ENCODE measurements at regions not wholly inside any gene's neighbourhood (a gene's known extent, or its start where the extent isn't known, plus 50 kb on each side); places are given as distances from the start of the nearest gene placed in this dataset.

- Histone ChIP-seq H3K27ac (no peak overlapping the region), H3K4me1 (ENCODE audit: low read depth) (no peaks in the 10 kb centered on the region), H3K36me3 (no peaks in the 10 kb centered on the region), H3K9me3 (ENCODE audit: low read depth) (no peaks in the 10 kb centered on the region), H3K4me3 (no peak overlapping the region), H3K27me3 (no peaks in the 10 kb centered on the region)
- DNase-seq (ENCODE audit: low read depth in 1 of 2, low spot score in 1 of 2), result peak in 1 of 2 donors; percentile 66
- no peak for TF ChIP-seq CTCF (IDR thresholded peaks at IDR 0.05; ENCODE audit: low read depth, low read length)
Observed at GRCh38 chr12:58204071-58204470, 262.7 kb downstream of the ATP23 start.

GRCh38 chr12:58206876-58207275 lies 265.5 kb downstream of the ATP23 start:
- no peaks in the 10 kb centered on the region for H3K27me3 ChIP-seq
- DNase-seq (ENCODE audit: low read depth in 1 of 2, low spot score in 1 of 2), result no peak
- H3K36me3 ChIP-seq, result no peaks in the 10 kb centered on the region
- H3K27ac ChIP-seq, result no peak overlapping the region
- no peaks in the 10 kb centered on the region for H3K9me3 ChIP-seq (ENCODE audit: low read depth)
- no peak for TF ChIP-seq CTCF (IDR thresholded peaks at IDR 0.05; ENCODE audit: low read depth, low read length)
- no peak overlapping the region for H3K4me3 ChIP-seq
- H3K4me1 ChIP-seq (ENCODE audit: low read depth), result no peaks in the 10 kb centered on the region

- Histone ChIP-seq H3K27me3 (no peaks in the 10 kb centered on the region), H3K4me1 (ENCODE audit: low read depth) (no peaks in the 10 kb centered on the region), H3K27ac (no peak overlapping the region), H3K4me3 (no peak overlapping the region), H3K36me3 (no peaks in the 10 kb centered on the region), H3K9me3 (ENCODE audit: low read depth) (no peaks in the 10 kb centered on the region)
- no peak for DNase-seq (ENCODE audit: low read depth in 1 of 2, low spot score in 1 of 2)
- TF ChIP-seq CTCF (IDR thresholded peaks at IDR 0.05; ENCODE audit: low read depth, low read length), result no peak
Observed at GRCh38 chr12:58211211-58211610, 269.8 kb downstream of the ATP23 start.

GRCh38 chr12:58217130-58217529 lies 275.8 kb downstream of the ATP23 start:
- DNase-seq (ENCODE audit: low read depth in 1 of 2, low spot score in 1 of 2), result no peak

GRCh38 chr12:58224536-58225105 lies 283.3 kb downstream of the ATP23 start:
- no peaks in the 10 kb centered on the region for H3K9me3 ChIP-seq (ENCODE audit: low read depth)
- H3K4me3 ChIP-seq, result no peak overlapping the region
- no peaks in the 10 kb centered on the region for H3K27me3 ChIP-seq
- no peaks in the 10 kb centered on the region for H3K36me3 ChIP-seq
- TF ChIP-seq CTCF (IDR thresholded peaks at IDR 0.05; ENCODE audit: low read depth, low read length), result no peak
- no peak overlapping the region for H3K27ac ChIP-seq
- no peaks in the 10 kb centered on the region for H3K4me1 ChIP-seq (ENCODE audit: low read depth)
- DNase-seq (ENCODE audit: low read depth in 1 of 2, low spot score in 1 of 2), result no peak

More at GRCh38 chr12:58217130-58217529, 275.8 kb downstream of the ATP23 start:
- Histone ChIP-seq H3K4me1 (ENCODE audit: low read depth) (no peaks in the 10 kb centered on the region), H3K36me3 (no peaks in the 10 kb centered on the region), H3K27me3 (no peaks in the 10 kb centered on the region), H3K27ac (no peak overlapping the region), H3K4me3 (no peak overlapping the region), H3K9me3 (ENCODE audit: low read depth) (no peaks in the 10 kb centered on the region)
- TF ChIP-seq CTCF (IDR thresholded peaks at IDR 0.05; ENCODE audit: low read depth, low read length), result no peak

Data from cardiac muscle cell (in vitro differentiated cells and primary cell).